GM12878 (cell line): ENCODE measurements at regions not wholly inside any gene's neighbourhood (a gene's known extent, or its start where the extent isn't known, plus 50 kb on each side); places are given as distances from the start of the nearest gene placed in this dataset.
"Not testable (repeated sequence)": the region's sequence is repeated elsewhere in the genome, so short reads cannot be mapped to it uniquely, and the experiment has no call there.

Experiments used
- ATAC-seq: fragments of 200-7000 bp; cut with Tn5 transposase; 3 replicates; pipeline ENCODE4 v1.9.1; 2020; ENCODE audit warnings: mild to moderate bottlenecking, moderate library complexity
- BruUV-seq: library from RNA; stranded (reverse); fragments of 400-500 nt; replicated peaks from 2 replicates; lab custom pipeline; 2021; lab: Mats Ljungman, UMichigan
- CTCF ChIA-PET: fragments of 300-600 bp; sonication (Branson Sonifier 250); formaldehyde crosslinking; extraction: SDS; loops from one replicate; lab custom pipeline; 2021; ENCODE audit warnings: inconsistent platforms; lab: Yijun Ruan, JAX
- POLR2A ChIA-PET: fragments of 350-600 bp; formaldehyde crosslinking; extraction: SDS; loops from one replicate; lab custom pipeline; 2021; ENCODE audit warnings: inconsistent platforms; lab: Charles Lee
- RAD21 ChIA-PET: fragments of 300-600 bp; sonication (Branson Sonifier 250); formaldehyde crosslinking; loops from one replicate; lab custom pipeline; 2023; ENCODE audit warnings: antibody characterized with exemption; ENCODE audit not compliant: unreplicated experiment; lab: Charles Lee
- SMC1A ChIA-PET: fragments of 300-600 bp; sonication (Branson Sonifier 250); formaldehyde crosslinking; loops from one replicate; lab custom pipeline; 2023; ENCODE audit not compliant: unreplicated experiment, uncharacterized antibody; lab: Charles Lee
- DNase-seq: peaks from one replicate; pipeline ENCODE4 v3.0.0-alpha.2; 2011; ENCODE audit warnings: low read depth, low spot score
- FAIRE-seq: peaks from 3 replicates; lab custom pipeline; 2011; peaks lifted over from hg19 to GRCh38; lab: Jason Lieb, UNC
- H2AFZ ChIP-seq: 2 replicates; pipeline ENCODE4 v1.6.0; 2011; ENCODE audit warnings: low read depth, low read length, control low read depth; ENCODE audit not compliant: control insufficient read depth
- H3K27ac ChIP-seq: 2 replicates; pipeline ENCODE4 v1.5.1; 2011; ENCODE audit warnings: control low read depth; ENCODE audit not compliant: control insufficient read depth, insufficient read depth
- H3K27me3 ChIP-seq, 2 experiments: replicated peaks in 1 of 2; 2 replicates each; pipeline versions ENCODE4 v1.6.0 to v1.6.1; 2011; ENCODE audit warnings: low read length in 1 of 2; ENCODE audit not compliant: control insufficient read depth in 2 of 2, insufficient read depth in 2 of 2
- H3K36me3 ChIP-seq, 2 experiments: 2 replicates each; pipeline ENCODE4 v1.5.1; 2011; ENCODE audit warnings: low read length in 1 of 2; ENCODE audit not compliant: control insufficient read depth in 2 of 2, insufficient read depth in 2 of 2
- H3K4me1 ChIP-seq: 2 replicates; pipeline ENCODE4 v1.6.1; 2011; ENCODE audit warnings: mild to moderate bottlenecking, low read length, moderate library complexity, mixed read lengths; ENCODE audit not compliant: control insufficient read depth, insufficient read depth
- H3K4me2 ChIP-seq: 2 replicates; pipeline ENCODE4 v1.6.0; 2011; ENCODE audit warnings: control low read depth; ENCODE audit not compliant: control insufficient read depth, insufficient read depth
- H3K4me3 ChIP-seq: fragments of 200-600 bp; sonication (generic); 2 replicates; pipeline ENCODE4 v1.5.1; 2016
- H3K79me2 ChIP-seq: 2 replicates; pipeline ENCODE4 v1.6.0; 2011; ENCODE audit warnings: low read length; ENCODE audit not compliant: control insufficient read depth, insufficient read depth
- H3K9ac ChIP-seq: 2 replicates; pipeline ENCODE4 v1.8.0; 2011; ENCODE audit warnings: low read length, control low read depth, mixed read lengths; ENCODE audit not compliant: control insufficient read depth, insufficient read depth
- H3K9me3 ChIP-seq: replicated peaks from 3 replicates; pipeline ENCODE4 v1.5.1; 2011; ENCODE audit warnings: mild to moderate bottlenecking, low read length; ENCODE audit not compliant: control insufficient read depth, insufficient read depth
- H4K20me1 ChIP-seq: 2 replicates; pipeline ENCODE4 v1.6.0; 2011; ENCODE audit not compliant: control insufficient read depth, insufficient read depth
- NFYB ChIP-seq: IDR thresholded peaks from 2 replicates; pipeline ENCODE4 v1.6.1; 2011; ENCODE audit warnings: low read depth, mild to moderate bottlenecking, low read length, improper control_type of control experiment, moderate library complexity; ENCODE audit not compliant: insufficient read depth
- NRF1 ChIP-seq: conservative IDR thresholded peaks from 2 replicates; pipeline ENCODE4 v1.6.1; 2011; ENCODE audit warnings: mild to moderate bottlenecking, low read depth, low read length, improper control_type of control experiment
- TAF1 ChIP-seq: IDR thresholded peaks from 2 replicates; pipeline ENCODE4 v1.6.1; 2011; ENCODE audit warnings: mild to moderate bottlenecking, low read depth, low read length, borderline replicate concordance
- WGBS: methylation state at CpG from one replicate; pipeline ENCODE4 v1.1.6; 2016; ENCODE audit warnings: low lambda C conversion rate; ENCODE audit not compliant: insufficient replicate concordance, insufficient coverage; ENCODE audit errors: missing lambda C conversion rate; 5-methylcytosine and 5-hydroxymethylcytosine counted together
- in situ Hi-C: fragments of 300-500 bp; cut with MboI; formaldehyde crosslinking; loops from 9 replicates; pipeline ENCODE4 v1.14.3; 2018; ENCODE audit warnings: mixed read lengths
- intact Hi-C: fragments of 100-400 bp; cut with micrococcal nuclease; formaldehyde crosslinking; loops from one replicate; pipeline ENCODE4 v1.14.2; 2022; ENCODE audit not compliant: unreplicated experiment

DNA sequence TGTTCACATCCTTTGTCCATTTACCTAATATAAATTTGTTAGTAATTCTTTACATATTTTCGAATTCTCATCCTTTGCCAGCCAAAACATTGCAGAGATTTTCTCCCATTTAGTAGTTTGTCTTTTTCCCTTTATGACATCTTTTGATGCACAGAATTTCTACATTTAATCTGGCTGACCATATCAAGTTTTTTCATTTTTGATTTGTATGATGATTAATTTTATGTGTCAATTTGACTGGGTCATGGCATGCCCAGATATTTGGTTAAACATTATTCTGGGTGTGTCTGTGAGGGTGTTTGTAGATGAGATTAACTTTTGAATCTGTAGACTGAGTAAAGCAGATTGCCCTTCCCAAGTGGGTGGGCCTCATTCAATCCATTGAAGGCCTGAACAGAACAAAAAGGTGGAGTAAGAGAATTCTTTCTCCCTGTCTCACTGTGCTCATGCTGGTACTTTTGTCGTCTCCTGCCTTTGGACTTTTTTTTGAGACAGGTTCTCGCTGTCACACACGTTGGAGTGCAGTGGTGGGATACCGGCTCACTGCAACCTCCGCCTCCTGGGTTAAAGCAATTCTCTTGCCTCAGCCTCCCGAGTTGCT, 72.1 kb upstream of the EPB41L1 start:
- ChIA-PET POLR2A (no interaction called here), RAD21 (no interaction called here), CTCF (interaction anchor here (1.2 to 2.3 kb wide), 2 partner anchors 85 to 89 kb away, joined by 3 to 7 read pairs; no protein-coding TSS in a partner anchor), SMC1A (no interaction called here)
- H3K36me3 ChIP-seq: no peaks in the 10 kb centered on the region
- no peak overlapping the region for H3K9ac ChIP-seq
- intact Hi-C loops: no loop called here
- BruUV-seq: no TSS peak
- no peaks in the 10 kb centered on the region for H3K27me3 ChIP-seq
- in situ Hi-C loops: no loop called here
- ATAC-seq (no peak), FAIRE-seq (no peak), DNase-seq (no peak)
- no peak overlapping the region for H3K4me3 ChIP-seq
- 51% methylated on average over 7 of the region's 7 CpGs for WGBS
- TF ChIP-seq NRF1: no peak
- TF ChIP-seq NFYB: no peak
- TF ChIP-seq TAF1: no peak
- H3K27ac ChIP-seq: no peak overlapping the region
- no peaks in the 10 kb centered on the region; the same call in 1 of the 2 replicates for H3K4me1 ChIP-seq
- H3K4me2 ChIP-seq: no peak overlapping the region
- H2AFZ ChIP-seq: no peak overlapping the region
- H4K20me1 ChIP-seq: no peaks in the 10 kb centered on the region
- H3K79me2 ChIP-seq: no peaks in the 10 kb centered on the region
- no peaks in the 10 kb centered on the region; the same call in 2 of the 3 replicates for H3K9me3 ChIP-seq

DNA sequence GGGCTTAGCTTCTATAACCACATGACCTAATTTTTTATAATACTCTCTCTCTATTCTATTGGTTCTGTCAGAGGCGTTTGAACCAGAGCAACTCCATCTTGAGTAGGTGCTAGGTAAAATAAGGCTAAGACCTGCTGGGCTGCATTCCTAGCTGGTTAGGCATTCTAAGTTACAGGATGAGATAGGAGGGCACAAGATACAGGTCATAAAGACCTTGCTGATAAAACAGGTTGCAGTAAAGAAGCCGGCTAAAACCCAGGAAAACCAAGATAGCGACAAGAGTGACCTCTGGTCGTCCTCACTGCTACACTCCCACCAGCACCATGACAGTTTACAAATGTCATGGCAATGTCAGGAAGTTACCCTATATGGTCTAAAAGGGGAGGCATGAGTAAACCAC, 71.3 kb upstream of the EPB41L1 start:
- H3K36me3 ChIP-seq, H3K9ac ChIP-seq, H3K4me3 ChIP-seq, H3K27me3 ChIP-seq, H3K4me2 ChIP-seq, H3K4me1 ChIP-seq, H3K27ac ChIP-seq, H3K79me2 ChIP-seq, POLR2A ChIA-PET, SMC1A ChIA-PET, H3K9me3 ChIP-seq, DNase-seq, BruUV-seq, ATAC-seq, intact Hi-C loops, RAD21 ChIA-PET, H4K20me1 ChIP-seq, in situ Hi-C loops, FAIRE-seq, H2AFZ ChIP-seq: not testable (repeated sequence)
- CTCF ChIA-PET: interaction anchor here (0.6 to 2.3 kb wide), 3 partner anchors 18 to 90 kb away, joined by 3 to 7 read pairs (median 3); no protein-coding TSS in a partner anchor
- whole genome bisulfite sequencing: 62% methylated on average over 4 of the region's 4 CpGs
